NCI-H2107 treated with DMSO at 0.1 percent for 48 hours (cell line): ENCODE measurements at regions not wholly inside any gene's neighbourhood (a gene's known extent, or its start where the extent isn't known, plus 50 kb on each side); places are given as distances from the start of the nearest gene placed in this dataset.

Source experiments
- DNase-seq: peaks from one replicate; lab custom pipeline; 2025; ENCODE audit not compliant: unreplicated experiment; lab: John Stamatoyannopoulos, UW

GRCh38 chr5:107088907-107089306, 581.8 kb downstream of the EFNA5 start:
- no peak for DNase-seq

DNA sequence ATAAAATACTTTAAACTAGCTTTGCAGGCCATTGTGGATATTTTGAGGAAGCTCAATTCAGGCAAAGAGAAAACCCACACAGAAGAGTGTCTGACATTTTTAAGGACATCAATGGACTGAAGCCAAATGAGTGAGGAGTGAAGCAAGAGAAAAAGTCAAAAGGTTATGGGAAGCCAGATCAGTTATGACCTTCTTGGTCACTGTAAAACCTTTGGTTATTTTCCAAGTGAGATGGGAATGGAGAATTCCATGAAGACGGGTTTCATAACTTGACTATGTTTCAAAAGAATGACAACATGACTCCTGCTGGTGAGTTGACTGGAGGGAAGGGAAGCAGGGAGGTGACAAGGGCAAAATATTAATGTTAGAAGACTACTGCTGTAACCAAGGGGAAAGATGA, 585.2 kb downstream of the EFNA5 start:
- DNase-seq, result no peak

DNA sequence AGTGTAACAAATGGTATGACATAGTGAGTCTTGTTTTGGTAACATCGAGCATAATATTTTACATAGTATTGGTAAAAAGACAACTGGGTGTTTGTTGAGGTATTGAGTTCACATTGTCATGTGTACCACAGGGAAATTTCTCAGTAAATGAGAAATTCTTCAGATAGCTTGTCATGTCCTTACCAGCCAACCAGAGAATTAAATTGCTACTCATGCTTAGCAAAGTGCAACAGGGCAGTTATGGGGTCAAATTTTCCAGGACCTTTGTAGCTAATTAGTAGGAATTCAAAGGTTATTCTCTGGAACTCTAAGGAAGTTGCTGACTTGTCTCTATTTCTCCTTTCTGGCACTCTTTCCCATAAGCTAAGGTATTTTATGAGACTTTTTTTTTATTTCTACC, 595.7 kb downstream of the EFNA5 start:
- DNase-seq, result no peak

DNA sequence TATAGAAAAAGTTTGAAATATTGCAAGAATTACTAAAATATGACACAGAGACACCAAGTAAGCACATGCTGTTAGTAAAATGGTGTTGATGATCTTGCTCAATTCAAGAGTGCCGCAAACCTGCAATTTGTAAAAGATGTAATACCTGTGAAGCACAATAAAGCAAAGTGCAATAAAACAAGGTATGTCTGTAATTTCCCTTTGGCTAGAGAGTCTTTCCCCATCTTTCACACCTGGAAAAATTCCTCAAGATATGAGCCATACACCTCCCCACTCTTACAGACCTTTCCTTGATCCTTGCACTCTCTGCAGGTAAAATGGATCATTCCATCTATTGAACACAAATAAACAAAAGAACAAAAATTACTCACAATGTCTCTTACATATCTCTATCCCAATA, 597.8 kb downstream of the EFNA5 start:
- DNase-seq, result no peak

GRCh38 chr5:107072440-107072839, 598.3 kb downstream of the EFNA5 start:
- no peak for DNase-seq

DNA sequence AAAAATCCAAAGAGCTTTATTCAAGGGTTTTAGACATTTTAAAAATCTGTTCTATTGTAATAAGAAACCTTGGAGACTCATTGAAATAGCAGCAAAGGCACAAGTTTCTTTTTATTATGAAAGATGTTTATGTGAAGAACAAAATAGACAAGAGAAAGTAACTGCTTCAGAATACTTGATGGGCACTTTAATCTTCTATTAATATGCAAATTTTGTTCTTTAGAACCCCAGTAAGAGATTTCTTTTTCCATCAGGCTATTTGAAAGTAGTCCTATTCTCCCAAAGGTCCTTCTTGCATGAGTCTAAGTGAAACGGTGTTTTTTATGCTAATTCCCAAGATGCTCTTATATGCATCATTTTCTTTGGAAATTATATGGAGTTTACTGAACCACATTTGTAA, 602.0 kb downstream of the EFNA5 start:
- no peak for DNase-seq

GRCh38 chr5:107067395-107067794, 603.3 kb downstream of the EFNA5 start:
- DNase-seq, result no peak

GRCh38 chr5:107063511-107063910, 607.2 kb downstream of the EFNA5 start:
- no peak for DNase-seq

DNA sequence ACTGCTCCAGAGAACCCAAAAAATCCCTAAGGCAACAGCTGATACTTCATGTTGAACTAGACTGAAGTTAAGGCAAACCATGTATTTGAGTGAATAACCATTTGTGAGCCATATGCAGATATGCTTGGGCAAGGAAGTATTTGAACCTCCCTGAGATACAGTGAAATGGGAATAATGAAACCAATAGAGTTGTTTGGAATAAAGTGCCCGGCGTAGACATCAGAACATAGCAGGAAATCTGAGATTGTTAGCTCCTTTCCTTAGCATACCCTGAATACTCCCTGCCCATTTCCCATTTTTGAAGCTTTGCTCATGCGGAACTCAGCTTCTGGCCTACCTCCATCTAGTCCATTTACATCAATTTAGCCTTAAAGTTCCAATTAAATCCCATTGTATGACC, 611.9 kb downstream of the EFNA5 start:
- peak; percentile 65 for DNase-seq

DNA sequence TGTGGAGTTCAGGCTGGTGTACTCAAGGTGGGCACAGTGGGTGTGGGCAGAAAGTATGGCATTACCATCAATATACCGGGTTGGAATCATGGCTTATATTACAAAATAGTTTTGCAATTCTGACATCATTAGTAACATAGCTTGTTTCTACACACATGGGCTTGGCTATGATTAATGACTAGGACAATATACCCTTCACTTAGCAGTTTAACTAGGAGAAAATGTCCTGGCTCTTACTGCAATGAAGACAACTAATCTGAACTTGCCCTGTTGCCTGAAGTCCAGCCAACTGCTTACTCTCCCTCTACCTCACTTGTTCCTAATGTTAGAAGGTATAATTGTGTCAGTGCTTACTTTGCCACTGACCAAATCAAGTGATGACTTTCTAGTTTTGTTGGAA, 612.5 kb downstream of the EFNA5 start:
- DNase-seq, result no peak

DNA sequence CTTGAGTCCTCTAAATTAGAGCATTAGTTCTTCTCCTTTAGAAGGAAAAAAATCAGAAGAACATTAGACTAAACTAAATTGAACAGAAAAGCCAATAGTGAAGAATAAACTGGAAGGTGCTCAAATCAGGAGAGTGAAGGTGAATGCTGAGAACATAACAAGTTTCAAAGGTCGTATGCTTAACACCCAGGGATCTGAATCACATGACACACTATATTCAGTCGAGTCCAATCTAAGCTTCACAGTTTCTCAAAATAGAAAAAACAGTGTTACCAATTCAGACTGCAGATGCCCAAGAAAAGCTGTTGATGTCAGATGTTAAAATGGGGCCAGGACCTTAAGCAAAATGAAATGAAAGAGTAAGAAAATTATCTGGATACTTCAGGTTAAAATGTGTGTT, 614.5 kb downstream of the EFNA5 start:
- no peak for DNase-seq

GRCh38 chr5:107047048-107047447, 623.7 kb downstream of the EFNA5 start:
- no peak for DNase-seq

- DNase-seq, result no peak
Measured at GRCh38 chr5:107043665-107044064, 627.1 kb downstream of the EFNA5 start.

- no peak for DNase-seq
Measured at GRCh38 chr5:107040907-107041306, 629.8 kb downstream of the EFNA5 start.

GRCh38 chr5:107032629-107033028, 638.1 kb downstream of the EFNA5 start:
- no peak for DNase-seq

GRCh38 chr5:107028938-107029337, 641.8 kb downstream of the EFNA5 start:
- DNase-seq, result no peak

DNA sequence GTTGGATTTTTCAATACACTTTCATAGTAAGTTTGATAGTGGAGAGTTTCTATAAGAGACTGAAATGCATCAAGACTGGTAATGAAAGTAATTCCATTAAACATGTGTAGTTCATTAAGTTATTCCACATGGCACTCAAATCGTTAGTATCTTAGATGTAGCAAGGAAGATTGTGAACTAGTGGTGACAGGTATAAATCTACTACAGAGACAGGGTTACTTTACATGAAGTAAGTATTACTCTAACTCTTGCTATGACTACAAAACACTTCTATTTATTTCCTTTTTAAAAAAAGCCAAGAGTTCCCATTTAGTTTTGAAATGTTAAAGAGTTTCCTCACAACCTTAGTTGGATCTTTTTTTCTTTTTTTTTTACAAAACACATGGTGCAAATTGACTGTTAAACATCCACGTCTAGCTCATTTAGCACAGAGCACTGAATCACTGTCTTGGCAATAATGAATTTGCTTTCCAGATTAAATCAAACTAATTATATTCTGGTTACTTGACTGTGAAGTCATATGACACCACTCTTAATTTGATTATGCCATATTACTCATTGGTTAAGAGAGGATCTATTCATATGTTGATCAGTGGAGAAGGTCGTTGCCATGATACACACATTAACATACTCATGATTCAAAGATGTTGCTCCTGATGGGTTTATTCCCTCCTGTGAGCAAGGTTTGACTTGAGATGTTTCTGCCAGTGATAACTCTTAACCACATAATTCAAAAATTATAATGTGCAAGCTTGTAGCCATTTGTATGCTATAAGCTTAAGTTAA, 644.8 kb downstream of the EFNA5 start:
- DNase-seq, result no peak

DNA sequence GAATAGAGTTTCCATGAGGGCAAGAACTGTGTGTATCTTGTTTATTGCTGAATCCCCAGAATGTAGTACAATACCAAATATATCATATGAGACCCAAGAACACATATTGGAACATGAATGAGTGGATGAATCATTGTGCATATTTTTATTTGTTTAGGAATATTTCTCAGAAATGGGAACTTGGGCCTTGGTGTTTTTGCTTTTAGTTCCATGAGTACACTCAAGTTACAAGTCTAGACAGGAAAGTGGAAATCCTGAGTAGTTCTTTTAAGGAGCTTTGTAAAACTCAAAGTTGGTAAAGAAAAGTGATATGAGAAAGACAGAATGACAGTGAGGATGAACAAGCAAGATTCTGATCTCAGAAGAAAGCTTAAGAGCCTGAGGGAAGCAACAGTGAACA, 647.0 kb downstream of the EFNA5 start:
- no peak for DNase-seq

DNA sequence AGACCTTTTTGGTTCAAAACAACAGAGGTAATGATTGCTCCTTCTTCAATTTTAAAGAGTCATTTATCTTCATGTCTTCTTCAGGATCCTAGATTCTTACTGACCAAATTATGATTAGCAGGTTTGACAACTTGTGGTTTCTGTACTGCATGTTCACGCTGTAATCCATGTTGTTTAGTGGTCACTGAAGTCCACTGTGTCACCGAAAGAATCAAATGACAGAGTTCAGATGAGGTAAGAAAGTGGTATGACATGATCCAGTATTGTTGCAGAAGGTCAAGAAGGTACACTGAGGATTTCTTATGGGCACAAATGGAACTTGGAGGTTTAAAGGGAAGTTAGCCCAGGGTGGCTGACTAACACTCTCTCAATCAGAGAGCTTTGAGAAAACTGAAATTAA, 649.2 kb downstream of the EFNA5 start:
- no peak for DNase-seq

DNA sequence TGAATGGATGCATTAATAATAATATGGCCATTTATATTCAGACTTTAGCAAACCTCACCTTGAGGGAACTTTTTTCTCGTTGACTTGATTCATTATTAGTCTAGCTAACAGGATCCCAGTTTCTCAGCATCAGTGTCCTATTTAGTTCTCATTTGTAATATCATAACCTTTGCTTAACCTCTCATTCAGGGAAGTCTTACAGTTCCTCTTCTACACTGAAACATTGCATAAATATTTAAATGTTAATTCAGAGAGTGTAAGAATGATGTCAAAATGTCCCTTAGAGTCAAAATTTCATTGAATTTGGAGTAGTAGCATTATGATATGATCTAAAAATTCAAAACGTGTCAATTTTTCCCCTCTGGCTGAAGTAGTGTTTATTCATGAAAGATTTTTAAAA, 650.1 kb downstream of the EFNA5 start:
- no peak for DNase-seq

DNA sequence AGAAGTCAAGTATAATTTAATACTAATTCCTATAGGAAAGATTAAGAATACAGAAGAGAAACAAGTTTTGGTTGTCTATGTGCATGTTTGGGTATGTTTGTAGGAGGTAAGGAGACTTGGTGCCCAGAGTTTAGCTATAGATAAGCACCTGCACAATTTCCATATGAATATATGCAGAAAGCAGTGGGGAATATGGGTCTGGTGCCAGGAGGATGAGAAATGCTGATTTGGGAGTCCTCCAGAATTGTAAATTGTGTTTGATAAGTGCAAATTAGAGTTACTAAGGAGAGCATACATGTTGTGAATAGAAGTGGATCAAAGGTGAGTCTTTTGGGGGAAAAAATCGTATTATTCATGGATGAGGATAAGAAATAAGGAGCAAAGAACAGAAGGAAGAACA, 653.1 kb downstream of the EFNA5 start:
- DNase-seq, result no peak

- no peak for DNase-seq
Measured at GRCh38 chr5:107012371-107012770, 658.4 kb downstream of the EFNA5 start.

- DNase-seq, result no peak
Measured at GRCh38 chr5:107011605-107012004, 659.1 kb downstream of the EFNA5 start.
